Right hindlimb (tissue), 1 donor: ENCODE measurements at regions not wholly inside any gene's neighbourhood (a gene's known extent, or its start where the extent isn't known, plus 50 kb on each side); places are given as distances from the start of the nearest gene placed in this dataset.

ENCODE experiments used
- DNase-seq: peaks from one replicate; pipeline ENCODE4 v3.0.0-alpha.2; 2018

DNA sequence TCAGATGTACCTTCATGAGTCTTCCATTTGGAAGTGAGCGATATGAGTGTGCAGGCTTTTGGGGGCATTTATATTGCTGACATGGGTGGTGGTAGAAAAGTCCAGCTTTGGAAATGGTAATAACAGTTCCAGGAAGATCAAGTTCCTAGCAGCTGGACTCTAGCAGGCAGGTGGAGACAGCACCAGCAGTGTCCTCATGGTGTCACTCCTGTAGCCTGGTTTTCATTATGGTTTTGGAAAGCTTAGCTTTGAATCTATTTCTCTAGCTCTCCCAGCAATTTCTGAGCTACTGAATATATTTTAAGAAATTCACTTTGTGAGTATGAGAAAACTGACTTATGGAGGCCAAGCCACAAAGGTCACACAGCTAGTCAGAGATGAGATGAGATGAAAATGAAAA is 523.2 kb upstream of the HTR2A start:
- no peak for DNase-seq

- no peak for DNase-seq
Observed at GRCh38 chr13:47418206-47418920, 521.5 kb upstream of the HTR2A start.

DNA sequence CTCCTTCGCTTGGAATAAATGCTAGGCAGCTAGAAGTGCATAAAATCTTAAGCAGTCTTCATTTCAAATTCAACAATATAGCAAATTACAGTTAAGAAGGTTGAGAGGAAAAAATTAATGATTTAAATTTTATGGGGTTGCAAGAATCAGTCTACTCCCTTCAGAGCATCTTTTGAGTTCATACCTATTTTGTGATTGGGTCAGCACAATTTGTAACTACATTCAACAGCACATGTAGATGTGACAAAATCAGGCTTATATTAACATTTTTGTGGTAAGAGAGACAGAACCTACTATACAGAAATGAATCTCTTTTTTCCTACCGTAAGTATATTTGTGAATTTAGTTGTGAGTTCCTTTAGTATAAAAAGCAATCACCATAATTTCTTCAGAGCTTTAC is 520.6 kb upstream of the HTR2A start:
- no peak for DNase-seq

GRCh38 chr13:47415048-47415447 is 518.2 kb upstream of the HTR2A start:
- no peak for DNase-seq

GRCh38 chr13:47413526-47413925 is 516.7 kb upstream of the HTR2A start:
- DNase-seq: no peak

- no peak for DNase-seq
Observed at GRCh38 chr13:47413112-47413511, 516.3 kb upstream of the HTR2A start.

DNA sequence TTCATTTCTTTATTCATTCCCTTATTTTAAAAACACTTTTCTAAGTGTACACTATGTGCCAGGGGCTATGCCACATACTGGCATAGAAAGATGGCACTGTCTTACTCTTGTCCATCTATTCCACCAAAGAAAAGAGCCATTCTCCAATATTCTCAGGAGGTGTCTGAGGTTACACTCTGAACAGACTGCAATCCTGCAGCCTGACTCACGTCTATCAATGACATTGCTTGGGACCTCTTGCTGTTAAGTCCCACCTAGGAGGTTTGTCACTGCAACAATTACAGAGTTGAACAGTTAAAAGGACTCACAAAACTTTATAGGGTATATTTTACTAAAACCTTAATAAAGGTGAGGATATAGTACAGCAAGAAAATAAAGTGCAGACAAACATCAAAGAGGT is 512.9 kb upstream of the HTR2A start:
- no peak for DNase-seq

DNA sequence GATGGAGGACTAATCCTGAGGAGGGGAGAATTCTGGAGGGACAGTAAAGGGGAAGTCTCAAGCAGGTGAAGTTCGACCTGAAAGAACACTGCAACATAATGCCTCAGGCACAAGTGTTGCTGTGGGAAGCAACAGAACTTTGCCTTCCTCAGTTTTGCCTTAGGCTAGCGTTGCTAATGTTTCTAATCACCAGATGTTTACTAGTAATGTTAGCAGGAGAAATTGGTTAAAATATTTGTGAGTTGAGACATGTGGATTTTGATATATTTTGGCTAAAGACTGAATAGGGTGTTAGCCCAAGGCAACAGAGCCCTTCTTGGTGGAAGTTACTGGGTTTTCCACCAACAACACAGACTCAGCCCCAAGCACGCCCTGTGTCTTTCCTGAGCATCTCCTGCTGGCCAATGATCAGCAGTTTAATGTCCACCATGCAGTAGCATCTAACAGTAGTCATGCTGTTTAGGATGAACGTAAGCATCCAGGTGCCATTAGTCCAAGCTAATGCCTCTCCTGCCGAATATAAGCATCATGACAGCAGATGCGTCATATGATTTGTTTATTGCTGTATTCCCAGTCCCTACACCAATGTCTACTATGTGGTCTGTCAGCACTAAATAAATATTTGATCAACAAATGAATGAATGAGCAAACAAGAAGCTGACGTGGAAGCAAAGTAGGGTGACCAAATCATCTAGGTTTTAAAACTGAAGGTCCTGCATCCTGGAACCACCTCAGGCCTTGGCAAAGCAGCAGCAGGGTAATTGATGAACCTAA is 511.9 kb upstream of the HTR2A start:
- no peak for DNase-seq

GRCh38 chr13:47407808-47408207 is 511.0 kb upstream of the HTR2A start:
- no peak for DNase-seq

- no peak for DNase-seq
Observed at GRCh38 chr13:47399599-47399998, 502.7 kb upstream of the HTR2A start.

DNA sequence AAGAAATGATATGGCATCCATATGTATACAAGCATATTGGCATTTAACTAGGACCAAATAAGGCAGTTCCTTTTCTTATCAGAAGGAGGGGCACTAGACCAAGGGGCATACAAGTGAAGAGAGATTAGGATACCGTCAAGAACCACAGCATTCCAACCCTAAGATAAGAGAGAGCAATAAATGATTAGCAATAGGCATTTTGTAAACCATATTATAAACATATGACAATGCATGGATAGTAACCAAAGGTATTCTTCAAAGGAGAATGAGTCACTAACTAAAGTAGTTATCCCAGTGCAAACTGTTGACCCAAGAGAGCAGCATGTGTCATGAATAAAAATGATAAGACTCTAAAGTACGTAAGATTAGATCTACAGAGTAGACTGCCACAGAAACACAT is 500.9 kb upstream of the HTR2A start:
- no peak for DNase-seq

DNA sequence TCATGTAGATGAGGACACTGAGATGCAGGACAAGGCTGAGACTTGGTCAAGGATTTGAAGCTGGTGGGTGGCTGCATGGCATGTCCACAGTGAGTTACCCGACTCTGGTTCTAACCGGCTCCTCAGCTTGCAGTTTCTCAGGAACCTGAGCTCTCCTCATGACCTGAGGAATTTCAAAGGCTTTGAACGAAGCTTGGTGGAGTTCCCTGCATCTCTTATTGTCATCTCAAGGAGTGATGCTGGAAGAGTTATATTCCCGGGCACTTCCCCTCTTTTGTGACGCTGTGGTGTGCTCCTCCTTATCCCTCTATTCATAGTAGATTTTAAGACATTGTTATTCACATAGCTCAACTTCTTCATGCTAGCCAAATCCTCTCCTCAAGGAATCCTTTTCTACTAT is 500.1 kb upstream of the HTR2A start:
- no peak for DNase-seq

GRCh38 chr13:47374741-47375140 is 477.9 kb upstream of the HTR2A start:
- DNase-seq: no peak

DNA sequence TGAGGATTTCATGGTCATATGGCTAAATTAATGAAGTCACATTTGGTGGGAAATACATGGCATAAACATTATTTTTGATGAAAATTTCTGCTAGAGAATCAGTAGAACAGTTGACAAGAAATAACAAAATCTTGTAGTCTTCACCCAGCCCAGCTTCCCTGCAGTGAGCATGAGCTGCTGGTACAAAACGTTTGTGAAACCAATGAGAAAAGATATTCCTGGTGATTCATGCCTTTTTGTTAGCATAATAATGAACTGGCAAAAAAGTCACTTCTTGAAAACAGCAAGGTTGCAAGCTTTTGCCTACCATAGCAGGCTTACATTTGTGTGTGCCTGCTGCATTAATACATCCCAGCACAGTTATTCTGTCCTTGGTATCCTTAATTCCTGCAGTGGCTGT is 475.9 kb upstream of the HTR2A start:
- no peak for DNase-seq

DNA sequence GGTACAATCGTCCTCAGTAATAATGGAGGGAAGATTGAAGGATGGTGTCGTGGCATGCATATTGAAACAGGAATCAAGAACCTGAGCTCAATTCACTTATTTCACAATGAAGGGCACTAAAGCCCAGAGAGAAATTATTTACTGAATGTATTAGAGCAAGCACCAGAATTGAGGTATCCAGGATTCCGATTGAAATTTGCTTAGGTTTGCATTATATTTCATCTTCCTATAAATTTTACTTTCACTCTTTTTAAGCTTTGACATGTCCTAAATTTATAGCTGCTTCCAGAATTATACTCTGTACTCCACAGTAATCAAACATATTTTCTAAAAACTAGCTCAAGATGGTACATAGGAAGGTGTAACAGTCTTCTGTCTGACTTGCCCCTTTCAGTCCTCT is 454.9 kb upstream of the HTR2A start:
- DNase-seq: no peak

- DNase-seq: no peak
Observed at GRCh38 chr13:47350334-47351124, 453.7 kb upstream of the HTR2A start.

- DNase-seq: no peak
Observed at GRCh38 chr13:47349211-47349610, 452.4 kb upstream of the HTR2A start.

- no peak for DNase-seq
Observed at GRCh38 chr13:47337781-47338507, 441.1 kb upstream of the HTR2A start.

DNA sequence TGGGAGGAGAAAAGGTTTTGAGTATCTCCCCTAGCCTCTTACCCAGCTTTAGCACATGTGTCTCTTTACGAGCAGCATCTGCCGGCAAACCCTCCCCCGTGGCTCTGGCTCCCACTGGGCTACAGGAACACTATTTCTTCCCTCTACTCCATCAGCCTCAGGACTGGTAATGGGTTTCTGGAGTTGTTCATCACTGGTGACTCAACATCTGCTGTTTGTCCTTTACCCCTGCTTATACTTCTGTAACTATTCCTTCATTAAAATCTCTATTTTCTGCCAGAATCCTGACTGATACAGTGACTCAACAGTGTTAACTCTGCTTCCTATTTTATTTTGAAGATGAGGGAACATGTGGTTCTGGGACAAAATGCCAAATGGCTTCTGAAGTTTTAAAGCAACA is 437.3 kb upstream of the HTR2A start:
- no peak for DNase-seq

- DNase-seq: no peak
Observed at GRCh38 chr13:47332149-47332548, 435.3 kb upstream of the HTR2A start.

GRCh38 chr13:47330031-47330430 is 433.2 kb upstream of the HTR2A start:
- no peak for DNase-seq

DNA sequence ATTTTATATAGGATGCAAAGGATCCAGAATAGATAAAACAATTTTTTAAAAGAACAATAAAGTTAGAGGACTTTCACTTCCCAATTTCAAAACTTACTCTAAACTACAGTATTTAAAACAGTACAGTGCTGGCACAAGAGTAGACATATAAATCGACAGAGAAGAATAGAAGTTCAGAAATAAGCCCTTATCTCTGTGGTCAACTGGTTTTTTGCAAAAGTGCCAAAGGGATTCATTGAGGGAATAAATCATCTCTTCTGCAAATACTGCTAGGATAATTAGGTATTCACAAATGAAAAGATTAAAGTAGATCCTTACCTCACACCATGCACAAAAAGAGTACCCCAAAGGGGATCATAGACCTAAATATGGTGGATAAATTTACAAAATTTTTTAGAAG is 431.0 kb upstream of the HTR2A start:
- no peak for DNase-seq

DNA sequence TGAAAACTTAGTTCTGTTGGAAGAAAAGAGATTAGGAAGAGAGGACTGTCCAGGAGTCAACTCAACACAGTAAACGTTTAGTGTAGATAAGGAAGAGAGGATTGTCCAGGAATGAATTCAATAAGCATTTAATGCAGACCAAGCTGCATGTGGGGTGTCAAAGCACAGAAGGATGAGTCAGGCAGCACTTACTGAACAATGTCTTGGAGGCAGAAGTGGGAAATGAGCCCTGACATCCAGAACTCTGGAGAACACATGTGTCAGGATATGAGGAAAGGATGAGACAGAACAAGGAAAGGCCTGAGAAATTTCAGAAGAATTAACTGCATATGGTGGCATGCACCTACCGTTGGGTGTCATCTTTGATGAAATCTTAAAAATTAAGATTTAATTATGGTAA is 429.2 kb upstream of the HTR2A start:
- DNase-seq: no peak
